Tibial artery (tissue), 4 donors: ENCODE measurements at regions not wholly inside any gene's neighbourhood (a gene's known extent, or its start where the extent isn't known, plus 50 kb on each side); places are given as distances from the start of the nearest gene placed in this dataset.

ENCODE experiments used
- DNase-seq, 2 donors: peaks; one replicate each; pipeline ENCODE4 v3.0.0-alpha.2; 2019
- H3K27ac ChIP-seq, 2 donors: fragments of 200-600 bp; sonication (generic) in 1 of 2; 1 replicate in 1 of 2; 2 replicates in 1 of 2; pipeline ENCODE4 v1.5.1; 2018 to 2019; ENCODE audit warnings: mild to moderate bottlenecking in 1 of 2
- H3K27me3 ChIP-seq, 2 donors: fragments of 200-600 bp; sonication (generic) in 1 of 2; one replicate each; pipeline versions ENCODE4 v1.5.1 to v1.6.0; 2016 to 2019
- H3K36me3 ChIP-seq, 3 donors: fragments of 200-600 bp; sonication (generic) in 2 of 3; one replicate each; pipeline ENCODE4 v1.5.1; 2016 to 2019; ENCODE audit warnings: mild to moderate bottlenecking in 2 of 3
- H3K4me1 ChIP-seq, 4 donors: fragments of 200-600 bp; sonication (generic) in 2 of 4; 1 replicate in 3 of 4; 2 replicates in 1 of 4; pipeline ENCODE4 v1.5.1; 2016 to 2019
- H3K4me3 ChIP-seq, 2 donors: fragments of 200-600 bp; sonication (generic) in 1 of 2; 1 replicate in 1 of 2; 2 replicates in 1 of 2; pipeline ENCODE4 v1.5.1; 2018 to 2019; ENCODE audit warnings: mild to moderate bottlenecking in 2 of 2
- H3K9me3 ChIP-seq, 3 donors: fragments of 200-600 bp; sonication (generic) in 1 of 3; one replicate each; pipeline ENCODE4 v1.5.1; 2016 to 2019
- intact Hi-C: fragments of 100-400 bp; cut with DNase I; formaldehyde crosslinking; loops from one replicate; pipeline ENCODE4 v1.15.0; 2023; ENCODE audit warnings: low total_unique reads
- TF ChIP-seq, protein P1 (sequence below), 2 experiments: fragments of 200-600 bp in 1 of 2; fragments of 450-650 bp in 1 of 2; IDR thresholded peaks; one replicate each; pipeline ENCODE4 v1.5.1; 2017 to 2019; ENCODE audit warnings: antibody characterized with exemption in 2 of 2, mild to moderate bottlenecking in 1 of 2, moderate library complexity in 1 of 2

DNA sequence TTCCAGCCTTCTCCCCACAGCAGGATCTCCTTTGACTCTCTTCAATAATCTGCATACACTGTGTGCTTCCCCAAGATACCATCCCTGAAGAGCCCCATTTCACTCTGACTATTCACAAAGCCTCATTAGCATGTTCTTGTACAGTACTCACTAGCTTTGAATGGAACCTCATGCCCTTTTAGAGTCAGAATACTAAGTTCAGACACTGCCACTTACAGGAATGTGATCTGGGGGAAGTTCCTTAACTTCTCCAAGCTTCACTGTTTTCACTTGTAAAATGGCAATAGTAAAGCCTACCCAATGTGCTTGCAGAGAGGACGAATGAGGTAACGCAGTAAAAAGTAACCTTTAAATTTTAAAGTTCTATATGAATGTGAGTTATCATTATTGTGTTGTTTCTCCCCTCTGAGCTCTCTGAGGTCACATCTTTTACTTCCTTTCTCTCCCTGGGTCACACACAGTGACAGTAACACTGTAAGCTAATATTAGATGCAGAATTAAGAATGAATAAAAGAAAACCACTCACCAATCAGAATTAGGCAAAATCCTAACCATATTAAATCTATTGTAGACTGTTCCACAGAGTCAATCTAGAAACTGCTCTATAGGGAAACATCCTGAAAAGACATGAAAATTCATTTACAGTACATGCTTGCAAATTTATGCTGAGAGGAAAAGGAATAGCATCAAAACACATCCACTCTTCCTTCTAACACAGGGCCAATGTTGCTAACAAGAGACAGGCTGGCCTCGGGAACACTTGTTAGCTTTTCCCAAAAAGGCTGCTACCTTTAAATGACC is 64.2 kb upstream of the IL6 start:
- TF ChIP-seq, protein P1, sequence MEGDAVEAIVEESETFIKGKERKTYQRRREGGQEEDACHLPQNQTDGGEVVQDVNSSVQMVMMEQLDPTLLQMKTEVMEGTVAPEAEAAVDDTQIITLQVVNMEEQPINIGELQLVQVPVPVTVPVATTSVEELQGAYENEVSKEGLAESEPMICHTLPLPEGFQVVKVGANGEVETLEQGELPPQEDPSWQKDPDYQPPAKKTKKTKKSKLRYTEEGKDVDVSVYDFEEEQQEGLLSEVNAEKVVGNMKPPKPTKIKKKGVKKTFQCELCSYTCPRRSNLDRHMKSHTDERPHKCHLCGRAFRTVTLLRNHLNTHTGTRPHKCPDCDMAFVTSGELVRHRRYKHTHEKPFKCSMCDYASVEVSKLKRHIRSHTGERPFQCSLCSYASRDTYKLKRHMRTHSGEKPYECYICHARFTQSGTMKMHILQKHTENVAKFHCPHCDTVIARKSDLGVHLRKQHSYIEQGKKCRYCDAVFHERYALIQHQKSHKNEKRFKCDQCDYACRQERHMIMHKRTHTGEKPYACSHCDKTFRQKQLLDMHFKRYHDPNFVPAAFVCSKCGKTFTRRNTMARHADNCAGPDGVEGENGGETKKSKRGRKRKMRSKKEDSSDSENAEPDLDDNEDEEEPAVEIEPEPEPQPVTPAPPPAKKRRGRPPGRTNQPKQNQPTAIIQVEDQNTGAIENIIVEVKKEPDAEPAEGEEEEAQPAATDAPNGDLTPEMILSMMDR (IDR thresholded peaks at IDR 0.05), result no peak
- no peaks in the 10 kb centered on the region for H3K9me3 ChIP-seq
- no peaks in the 10 kb centered on the region for H3K36me3 ChIP-seq
- H3K4me3 ChIP-seq, result no peak overlapping the region
- H3K4me1 ChIP-seq, result no peaks in the 10 kb centered on the region
- no peaks in the 10 kb centered on the region for H3K27me3 ChIP-seq
- no peak for DNase-seq
- H3K27ac ChIP-seq, result no peak overlapping the region
- intact Hi-C loops, result no loop called here

DNA sequence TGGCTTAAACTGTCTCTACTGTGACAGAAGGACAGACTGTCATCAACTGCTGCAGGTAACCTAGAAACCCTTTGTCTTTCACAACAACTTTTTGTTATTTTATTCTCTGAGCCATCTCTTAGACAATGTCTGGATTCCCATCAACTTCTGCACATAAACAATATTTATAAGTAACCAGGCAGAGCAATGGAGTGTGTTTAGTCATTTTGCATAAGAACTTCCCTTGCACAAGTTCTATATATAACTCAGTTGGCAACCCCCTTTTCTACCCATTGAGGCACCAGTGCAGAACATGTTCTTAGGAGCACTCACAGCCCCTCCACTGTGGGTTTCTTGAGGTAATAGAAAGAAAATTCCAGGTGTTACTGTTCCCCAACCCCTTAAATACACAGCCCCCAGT is 65.0 kb upstream of the IL6 start:
- Histone ChIP-seq H3K36me3 (no peaks in the 10 kb centered on the region), H3K27me3 (no peaks in the 10 kb centered on the region), H3K4me3 (no peak overlapping the region), H3K9me3 (no peaks in the 10 kb centered on the region), H3K4me1 (no peaks in the 10 kb centered on the region), H3K27ac (no peak overlapping the region)
- DNase-seq, result no peak
- intact Hi-C loops, result no loop called here
- TF ChIP-seq, protein P1 (IDR thresholded peaks at IDR 0.05), result no peak

- intact Hi-C loops, result no loop called here
- TF ChIP-seq, protein P1 (IDR thresholded peaks at IDR 0.05), result no peak
- Histone ChIP-seq H3K4me3 (no peak overlapping the region), H3K36me3 (no peaks in the 10 kb centered on the region), H3K27ac (no peak overlapping the region), H3K9me3 (no peaks in the 10 kb centered on the region), H3K4me1 (no peaks in the 10 kb centered on the region), H3K27me3 (no peaks in the 10 kb centered on the region)
- DNase-seq, result no peak
Measured at GRCh38 chr7:22660732-22661131, 66.3 kb upstream of the IL6 start.

GRCh38 chr7:22660293-22660692 is 66.7 kb upstream of the IL6 start:
- no peaks in the 10 kb centered on the region for H3K9me3 ChIP-seq
- H3K4me3 ChIP-seq, result no peak overlapping the region
- no peak for DNase-seq
- intact Hi-C loops, result no loop called here
- H3K36me3 ChIP-seq, result no peaks in the 10 kb centered on the region
- no peaks in the 10 kb centered on the region for H3K27me3 ChIP-seq
- TF ChIP-seq, protein P1 (IDR thresholded peaks at IDR 0.05), result no peak
- H3K27ac ChIP-seq, result no peak overlapping the region
- no peaks in the 10 kb centered on the region for H3K4me1 ChIP-seq

DNA sequence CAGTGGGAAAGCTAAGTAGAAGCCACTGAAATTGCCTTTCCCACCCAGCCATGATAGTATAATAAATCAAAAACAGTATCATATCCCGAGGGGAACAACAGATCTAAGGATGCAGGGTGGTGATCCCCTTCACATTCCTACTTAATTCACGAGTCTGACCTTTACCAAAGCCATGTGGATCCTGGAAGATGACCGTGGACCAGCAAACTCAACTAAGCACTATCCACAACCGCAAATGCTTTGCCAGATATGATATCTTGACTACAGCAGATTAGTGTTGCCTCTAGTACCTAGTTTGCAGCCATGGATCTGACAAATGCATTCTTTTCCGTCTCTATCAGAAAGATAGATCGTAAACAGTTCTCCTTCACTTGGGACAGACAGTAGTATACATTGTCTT is 67.3 kb upstream of the IL6 start:
- Histone ChIP-seq H3K9me3 (no peaks in the 10 kb centered on the region), H3K4me3 (no peak overlapping the region), H3K36me3 (no peaks in the 10 kb centered on the region), H3K4me1 (no peaks in the 10 kb centered on the region), H3K27ac (no peak overlapping the region), H3K27me3 (no peaks in the 10 kb centered on the region)
- intact Hi-C loops, result no loop called here
- no peak for DNase-seq
- TF ChIP-seq, protein P1 (IDR thresholded peaks at IDR 0.05), result no peak
